SK-N-MC (cell line): ENCODE measurements at regions not wholly inside any gene's neighbourhood (a gene's known extent, or its start where the extent isn't known, plus 50 kb on each side); places are given as distances from the start of the nearest gene placed in this dataset.

Source experiments
- EZH2 ChIP-seq: fragments of 200-600 bp; sonication (generic); IDR thresholded peaks from one replicate; pipeline ENCODE4 v1.6.1; 2017; ENCODE audit warnings: antibody characterized with exemption
- POLR2AphosphoS5 ChIP-seq: IDR thresholded peaks from 2 replicates; pipeline ENCODE4 v1.6.1; 2012; ENCODE audit warnings: mild to moderate bottlenecking, low read depth, low read length, borderline replicate concordance

- TF ChIP-seq EZH2: no peak
- TF ChIP-seq POLR2AphosphoS5: no peak
These were observed 73.6 kb downstream of the MAIP1 start for GRCh38 chr2:200028998-200029397.
